H9 (cell line): ENCODE measurements at regions not wholly inside any gene's neighbourhood (a gene's known extent, or its start where the extent isn't known, plus 50 kb on each side); places are given as distances from the start of the nearest gene placed in this dataset.

Experiments used
- DNase-seq: peaks from one replicate; pipeline ENCODE4 v3.0.0-alpha.2; 2017
- H2AFZ ChIP-seq: one replicate; pipeline ENCODE4 v1.6.1; 2013; ENCODE audit warnings: mild to moderate bottlenecking, low read length, control low read depth, moderate library complexity
- H2AK5ac ChIP-seq: 2 replicates; pipeline ENCODE4 v1.6.1; 2013; ENCODE audit warnings: low read length, control low read depth, mixed read lengths; ENCODE audit not compliant: insufficient read length
- H2BK120ac ChIP-seq: one replicate; pipeline ENCODE4 v1.6.1; 2013; ENCODE audit warnings: low read depth, mild to moderate bottlenecking, low read length, control low read depth, inconsistent platforms; ENCODE audit not compliant: poor library complexity, severe bottlenecking
- H2BK12ac ChIP-seq: 2 replicates; pipeline ENCODE4 v1.6.1; 2013; ENCODE audit warnings: low read length, control low read depth, mixed read lengths, low read depth; ENCODE audit not compliant: insufficient read length
- H2BK15ac ChIP-seq: 2 replicates; pipeline ENCODE4 v1.6.1; 2013; ENCODE audit warnings: low read depth, low read length, control low read depth
- H2BK20ac ChIP-seq: one replicate; pipeline ENCODE4 v1.6.1; 2013; ENCODE audit warnings: low read depth, mild to moderate bottlenecking, low read length, control low read depth, inconsistent platforms; ENCODE audit not compliant: poor library complexity, severe bottlenecking
- H2BK5ac ChIP-seq: 2 replicates; pipeline ENCODE4 v1.6.1; 2013; ENCODE audit warnings: low read length, control low read depth, mixed read lengths; ENCODE audit not compliant: insufficient read length
- H3K14ac ChIP-seq: 2 replicates; pipeline ENCODE4 v1.6.1; 2013; ENCODE audit warnings: low read length, control low read depth; ENCODE audit not compliant: insufficient read depth
- H3K18ac ChIP-seq: 2 replicates; pipeline ENCODE4 v1.6.1; 2013; ENCODE audit warnings: low read depth, mild to moderate bottlenecking, mixed read lengths, low read length, control low read depth; ENCODE audit not compliant: insufficient read length
- H3K23ac ChIP-seq: 2 replicates; pipeline ENCODE4 v1.6.1; 2013; ENCODE audit warnings: low read length, control low read depth, mixed read lengths, low read depth; ENCODE audit not compliant: insufficient read length
- H3K23me2 ChIP-seq: 2 replicates; pipeline ENCODE4 v1.6.1; 2013; ENCODE audit warnings: low read depth, mild to moderate bottlenecking, mixed read lengths, low read length, control low read depth; ENCODE audit not compliant: insufficient read length, poor library complexity, severe bottlenecking
- H3K27ac ChIP-seq: 2 replicates; pipeline ENCODE4 v1.5.1; 2013; ENCODE audit warnings: low read length, control low read depth, mixed read lengths, low read depth; ENCODE audit not compliant: insufficient read length
- H3K27me3 ChIP-seq: 2 replicates; pipeline ENCODE4 v1.6.1; 2013; ENCODE audit warnings: low read length, control low read depth, inconsistent platforms; ENCODE audit not compliant: insufficient read depth
- H3K4ac ChIP-seq: 2 replicates; pipeline ENCODE4 v1.6.1; 2013; ENCODE audit warnings: low read depth, mild to moderate bottlenecking, control low read depth, inconsistent platforms, low read length, moderate library complexity
- H3K4me1 ChIP-seq: 2 replicates; pipeline ENCODE4 v1.6.1; 2013; ENCODE audit warnings: low read length, control low read depth, inconsistent platforms; ENCODE audit not compliant: insufficient read depth
- H3K4me2 ChIP-seq: 2 replicates; pipeline ENCODE4 v1.6.1; 2013; ENCODE audit warnings: low read length, control low read depth, mixed read lengths; ENCODE audit not compliant: insufficient read length, insufficient read depth
- H3K56ac ChIP-seq: 2 replicates; pipeline ENCODE4 v1.6.1; 2013; ENCODE audit warnings: low read depth, mild to moderate bottlenecking, mixed read lengths, low read length, control low read depth; ENCODE audit not compliant: insufficient read length
- H3K79me1 ChIP-seq: 2 replicates; pipeline ENCODE4 v1.6.1; 2013; ENCODE audit warnings: low read depth, mild to moderate bottlenecking, moderate library complexity, low read length, control low read depth, inconsistent platforms; ENCODE audit not compliant: insufficient read depth, poor library complexity, severe bottlenecking
- H3K79me2 ChIP-seq: 2 replicates; pipeline ENCODE4 v1.6.1; 2013; ENCODE audit warnings: low read length, control low read depth, inconsistent platforms; ENCODE audit not compliant: insufficient read depth
- H3K9ac ChIP-seq: 2 replicates; pipeline ENCODE4 v1.6.1; 2013; ENCODE audit warnings: low read length, control low read depth, mixed read lengths; ENCODE audit not compliant: insufficient read length; ENCODE audit errors: extremely low read depth
- H3K9me3 ChIP-seq: one replicate; pipeline ENCODE4 v1.6.1; 2013; ENCODE audit warnings: low read depth, low read length, inconsistent platforms; ENCODE audit not compliant: control insufficient read depth
- H3T11ph ChIP-seq: one replicate; pipeline ENCODE4 v1.6.1; 2013; ENCODE audit warnings: mild to moderate bottlenecking, low read length, control low read depth, inconsistent platforms
- H4K20me1 ChIP-seq: one replicate; pipeline ENCODE4 v1.6.1; 2013; ENCODE audit not compliant: control insufficient read depth, insufficient read length, insufficient read depth
- H4K5ac ChIP-seq: 2 replicates; pipeline ENCODE4 v1.6.1; 2013; ENCODE audit warnings: low read depth, mild to moderate bottlenecking, mixed read lengths, low read length, control low read depth; ENCODE audit not compliant: insufficient read length
- H4K8ac ChIP-seq: replicated peaks from 2 replicates; pipeline ENCODE4 v1.6.1; 2013; ENCODE audit warnings: low read length, control low read depth, mixed read lengths, low read depth; ENCODE audit not compliant: insufficient read length
- H4K91ac ChIP-seq: 2 replicates; pipeline ENCODE4 v1.6.1; 2013; ENCODE audit warnings: low read depth, mild to moderate bottlenecking, moderate library complexity, mixed read lengths, low read length, control low read depth; ENCODE audit not compliant: insufficient read length
- H3K27ac Mint-ChIP-seq, 3 experiments: 2 replicates in 2 of 3; 3 replicates in 1 of 3; pipeline ENCODE4 v1.8.0; 2020 to 2021; ENCODE audit warnings: mixed read lengths in 3 of 3, mild to moderate bottlenecking in 1 of 3, moderate library complexity in 1 of 3
- H3K27me3 Mint-ChIP-seq: 2 replicates; pipeline ENCODE4 v1.8.0; 2021; ENCODE audit warnings: low read depth, mild to moderate bottlenecking, moderate library complexity, mixed read lengths
- H3K36me3 Mint-ChIP-seq, 3 experiments: 2 replicates in 2 of 3; 3 replicates in 1 of 3; pipeline ENCODE4 v1.8.0; 2020 to 2021; ENCODE audit warnings: low read depth in 3 of 3, mixed read lengths in 3 of 3; ENCODE audit not compliant: insufficient read depth in 1 of 3
- H3K4me1 Mint-ChIP-seq, 2 experiments: 2 replicates each; pipeline ENCODE4 v1.8.0; 2020; ENCODE audit warnings: mixed read lengths in 2 of 2
- H3K4me3 Mint-ChIP-seq, 2 experiments: 2 replicates in 1 of 2; 3 replicates in 1 of 2; pipeline ENCODE4 v1.8.0; 2020 to 2021; ENCODE audit warnings: mild to moderate bottlenecking in 2 of 2, mixed read lengths in 2 of 2, moderate library complexity in 1 of 2
- H3K9me3 Mint-ChIP-seq, 2 experiments: 2 replicates in 1 of 2; 3 replicates in 1 of 2; pipeline ENCODE4 v1.8.0; 2020; ENCODE audit warnings: mild to moderate bottlenecking in 2 of 2, mixed read lengths in 2 of 2, moderate library complexity in 1 of 2
- WGBS: extraction: QIAGEN DNeasy Blood & Tissue Kit; methylation state at CpG from one replicate; pipeline ENCODE4 v1.1.7; 2013; ENCODE audit warnings: missing lambda C conversion rate, low lambda C conversion rate, mixed read lengths; ENCODE audit not compliant: insufficient read length; ENCODE audit errors: extremely low coverage; 5-methylcytosine and 5-hydroxymethylcytosine counted together
- TF ChIP-seq, protein P1 (sequence below): fragments of 200-600 bp; sonication (generic); conservative IDR thresholded peaks from 3 replicates; pipeline ENCODE4 v1.8.0; 2021; ENCODE audit warnings: antibody characterized with exemption, mild to moderate bottlenecking

GRCh38 chr15:39030291-39031070 lies 465.9 kb upstream of the RASGRP1 start:
- TF ChIP-seq, protein P1, sequence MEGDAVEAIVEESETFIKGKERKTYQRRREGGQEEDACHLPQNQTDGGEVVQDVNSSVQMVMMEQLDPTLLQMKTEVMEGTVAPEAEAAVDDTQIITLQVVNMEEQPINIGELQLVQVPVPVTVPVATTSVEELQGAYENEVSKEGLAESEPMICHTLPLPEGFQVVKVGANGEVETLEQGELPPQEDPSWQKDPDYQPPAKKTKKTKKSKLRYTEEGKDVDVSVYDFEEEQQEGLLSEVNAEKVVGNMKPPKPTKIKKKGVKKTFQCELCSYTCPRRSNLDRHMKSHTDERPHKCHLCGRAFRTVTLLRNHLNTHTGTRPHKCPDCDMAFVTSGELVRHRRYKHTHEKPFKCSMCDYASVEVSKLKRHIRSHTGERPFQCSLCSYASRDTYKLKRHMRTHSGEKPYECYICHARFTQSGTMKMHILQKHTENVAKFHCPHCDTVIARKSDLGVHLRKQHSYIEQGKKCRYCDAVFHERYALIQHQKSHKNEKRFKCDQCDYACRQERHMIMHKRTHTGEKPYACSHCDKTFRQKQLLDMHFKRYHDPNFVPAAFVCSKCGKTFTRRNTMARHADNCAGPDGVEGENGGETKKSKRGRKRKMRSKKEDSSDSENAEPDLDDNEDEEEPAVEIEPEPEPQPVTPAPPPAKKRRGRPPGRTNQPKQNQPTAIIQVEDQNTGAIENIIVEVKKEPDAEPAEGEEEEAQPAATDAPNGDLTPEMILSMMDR = no peak

More at GRCh38 chr15:39030291-39031070, 465.9 kb upstream of the RASGRP1 start:
- Histone ChIP-seq H4K5ac (no peak overlapping the region), H2BK20ac (no peak overlapping the region), H4K91ac (no peak overlapping the region), H3K9ac (no peak overlapping the region), H3K4me2 (no peak overlapping the region), H4K8ac (no peak overlapping the region), H3K79me2 (no peaks in the 10 kb centered on the region), H2BK15ac (no peak overlapping the region), H3K27me3 (no peaks in the 10 kb centered on the region), H3K18ac (no peak overlapping the region), H3K14ac (no peak overlapping the region), H3K79me1 (no peaks in the 10 kb centered on the region), H3K56ac (no peak overlapping the region), H2AK5ac (no peak overlapping the region), H2BK12ac (no peak overlapping the region), H3K23me2 (no peaks in the 10 kb centered on the region), H3K9me3 (no peaks in the 10 kb centered on the region), H2AFZ (no peak overlapping the region), H3K4ac (no peak overlapping the region), H3K23ac (no peak overlapping the region), H4K20me1 (no peaks in the 10 kb centered on the region), H2BK120ac (no peak overlapping the region), H3T11ph (no peak overlapping the region), H3K27ac (no peak overlapping the region), H2BK5ac (no peak overlapping the region), H3K4me1 (no peaks in the 10 kb centered on the region; the same call in 1 of the 2 replicates)
- WGBS = no CpG with 5 or more reads among the region's 6 CpGs
- H3K4me3 Mint-ChIP-seq = no peak overlapping the region
- H3K27ac Mint-ChIP-seq = no peak overlapping the region
- H3K9me3 Mint-ChIP-seq = no peaks in the 10 kb centered on the region
- H3K36me3 Mint-ChIP-seq = no peaks in the 10 kb centered on the region
- DNase-seq = no peak
- peaks cover 2 to 4% of the 10 kb centered on the region in 2 experiments; a peak in 2 of 4 replicates for H3K4me1 Mint-ChIP-seq
- peaks cover 2% of the 10 kb centered on the region; the same call in 1 of the 2 replicates for H3K27me3 Mint-ChIP-seq
